SU-DHL-6 (cell line): ENCODE measurements at regions not wholly inside any gene's neighbourhood (a gene's known extent, or its start where the extent isn't known, plus 50 kb on each side); places are given as distances from the start of the nearest gene placed in this dataset.

Experiments
- H2AFZ ChIP-seq: fragments of 200-600 bp; sonication (generic); 2 replicates; pipeline ENCODE4 v1.6.1; 2014; ENCODE audit warnings: low read depth, mild to moderate bottlenecking, moderate library complexity, mixed read lengths, antibody characterized with exemption, low read length; ENCODE audit not compliant: severe bottlenecking
- H3F3A ChIP-seq: fragments of 200-600 bp; shearing (Covaris generic); 2 replicates; pipeline ENCODE4 v1.6.0; 2016; ENCODE audit warnings: antibody characterized with exemption, mild to moderate bottlenecking; ENCODE audit not compliant: insufficient read depth
- H3K27ac ChIP-seq: fragments of 200-600 bp; sonication (generic); 2 replicates; pipeline ENCODE4 v1.5.1; 2016; ENCODE audit warnings: low read depth, mild to moderate bottlenecking, low read length, moderate library complexity, mixed read lengths
- H3K27me3 ChIP-seq: fragments of 200-600 bp; sonication (generic), shearing (Covaris generic); 2 replicates; pipeline ENCODE4 v1.6.0; 2014; ENCODE audit warnings: mild to moderate bottlenecking, low read length
- H3K36me3 ChIP-seq: fragments of 200-600 bp; sonication (generic); 2 replicates; pipeline ENCODE4 v1.6.1; 2014; ENCODE audit warnings: mild to moderate bottlenecking, low read length, mixed read lengths
- H3K4me2 ChIP-seq: fragments of 300-600, 200-600 bp; shearing (Covaris generic), sonication (generic); 2 replicates; pipeline ENCODE4 v1.6.0; 2014; ENCODE audit warnings: low read length, low read depth, mild to moderate bottlenecking; ENCODE audit not compliant: poor library complexity, severe bottlenecking
- H3K4me3 ChIP-seq: fragments of 200-600 bp; sonication (generic); 2 replicates; pipeline ENCODE4 v1.5.1; 2014; ENCODE audit warnings: antibody characterized with exemption, low read length, mild to moderate bottlenecking, mixed read lengths; ENCODE audit not compliant: insufficient read depth, poor library complexity, severe bottlenecking
- H3K79me2 ChIP-seq: fragments of 200-600 bp; sonication (generic); 2 replicates; pipeline ENCODE4 v1.6.1; 2014; ENCODE audit warnings: mild to moderate bottlenecking, low read length, moderate library complexity; ENCODE audit not compliant: insufficient read depth
- H3K9ac ChIP-seq: fragments of 200-600 bp; sonication (generic); 2 replicates; pipeline ENCODE4 v1.7.0; 2014; ENCODE audit warnings: mild to moderate bottlenecking, low read length
- H3K9me2 ChIP-seq: fragments of 200-600 bp; sonication (generic); replicated peaks from 2 replicates; pipeline ENCODE4 v1.6.1; 2014; ENCODE audit warnings: low read length; ENCODE audit not compliant: insufficient read depth
- H3K9me3 ChIP-seq: fragments of 200-600 bp; sonication (generic); 2 replicates; pipeline ENCODE4 v1.6.1; 2014; ENCODE audit warnings: low read length, mixed read lengths; ENCODE audit not compliant: insufficient read depth
- H4K20me1 ChIP-seq: fragments of 200-600 bp; sonication (generic); 2 replicates; pipeline ENCODE4 v1.6.1; 2014; ENCODE audit warnings: low read depth, mild to moderate bottlenecking, antibody characterized with exemption, low read length, moderate library complexity, mixed read lengths
- EZH2phosphoT487 ChIP-seq: fragments of 200-600 bp; sonication (generic), shearing (Covaris generic); conservative IDR thresholded peaks from 2 replicates; pipeline ENCODE4 v1.6.1; 2018; ENCODE audit warnings: mild to moderate bottlenecking, antibody characterized with exemption, low read length, moderate library complexity, mixed read lengths
- TF ChIP-seq, protein P1 (sequence below): fragments of 200-600 bp; sonication (generic); IDR thresholded peaks from one replicate; pipeline ENCODE4 v1.5.1; 2017; ENCODE audit warnings: antibody characterized with exemption, mild to moderate bottlenecking, low read length, moderate library complexity; ENCODE audit not compliant: insufficient read depth, poor library complexity, severe bottlenecking

DNA sequence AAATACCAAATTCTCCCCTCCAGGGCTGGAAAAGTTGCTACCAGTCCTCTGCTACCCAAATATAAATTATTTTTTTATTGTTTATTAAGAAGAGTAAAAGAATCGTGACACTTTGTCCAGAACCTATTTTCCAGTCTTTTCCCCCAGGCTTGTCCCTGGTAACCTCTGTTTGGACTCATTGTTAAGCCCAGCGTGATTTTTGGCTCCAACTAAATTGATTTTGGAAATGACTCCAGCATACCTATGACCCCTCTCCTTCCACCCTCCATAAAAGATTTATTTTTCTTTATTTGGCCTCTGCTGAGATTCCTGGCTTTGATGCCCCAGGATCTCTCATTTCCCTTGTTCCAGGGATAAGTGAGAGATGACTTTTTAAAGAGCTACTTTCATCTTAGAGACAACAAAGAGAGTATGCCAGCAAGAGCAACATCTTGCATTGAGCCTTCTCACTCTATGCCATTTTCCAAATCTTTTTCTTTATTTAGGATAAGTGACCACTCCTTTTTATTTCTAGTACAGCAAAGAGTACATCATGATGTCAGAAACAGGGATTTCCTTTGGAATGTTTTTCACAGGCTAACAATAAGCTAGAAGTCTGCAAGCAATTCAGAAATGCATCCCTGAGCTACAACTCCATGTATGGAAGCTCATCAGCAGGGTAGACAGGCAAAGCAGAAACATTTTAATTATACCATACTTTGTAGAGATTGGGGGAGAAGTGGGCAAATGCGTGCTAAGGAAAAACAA lies 75.8 kb downstream of the DAD1 start:
- Histone ChIP-seq H3F3A (peaks cover 41% of the 10 kb centered on the region), H3K4me3 (no peak overlapping the region), H3K27ac (peak overlapping the region; percentile 49), H3K27me3 (no peaks in the 10 kb centered on the region), H3K9me3 (no peaks in the 10 kb centered on the region), H4K20me1 (no peaks in the 10 kb centered on the region), H3K4me2 (no peak overlapping the region), H3K36me3 (no peaks in the 10 kb centered on the region), H3K79me2 (no peaks in the 10 kb centered on the region), H3K9ac (peak overlapping the region; percentile 6; the same call in 1 of the 2 replicates), H2AFZ (no peak overlapping the region), H3K9me2 (no peaks in the 10 kb centered on the region)
- no peak for TF ChIP-seq EZH2phosphoT487
- TF ChIP-seq, protein P1, sequence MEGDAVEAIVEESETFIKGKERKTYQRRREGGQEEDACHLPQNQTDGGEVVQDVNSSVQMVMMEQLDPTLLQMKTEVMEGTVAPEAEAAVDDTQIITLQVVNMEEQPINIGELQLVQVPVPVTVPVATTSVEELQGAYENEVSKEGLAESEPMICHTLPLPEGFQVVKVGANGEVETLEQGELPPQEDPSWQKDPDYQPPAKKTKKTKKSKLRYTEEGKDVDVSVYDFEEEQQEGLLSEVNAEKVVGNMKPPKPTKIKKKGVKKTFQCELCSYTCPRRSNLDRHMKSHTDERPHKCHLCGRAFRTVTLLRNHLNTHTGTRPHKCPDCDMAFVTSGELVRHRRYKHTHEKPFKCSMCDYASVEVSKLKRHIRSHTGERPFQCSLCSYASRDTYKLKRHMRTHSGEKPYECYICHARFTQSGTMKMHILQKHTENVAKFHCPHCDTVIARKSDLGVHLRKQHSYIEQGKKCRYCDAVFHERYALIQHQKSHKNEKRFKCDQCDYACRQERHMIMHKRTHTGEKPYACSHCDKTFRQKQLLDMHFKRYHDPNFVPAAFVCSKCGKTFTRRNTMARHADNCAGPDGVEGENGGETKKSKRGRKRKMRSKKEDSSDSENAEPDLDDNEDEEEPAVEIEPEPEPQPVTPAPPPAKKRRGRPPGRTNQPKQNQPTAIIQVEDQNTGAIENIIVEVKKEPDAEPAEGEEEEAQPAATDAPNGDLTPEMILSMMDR, result no peak

DNA sequence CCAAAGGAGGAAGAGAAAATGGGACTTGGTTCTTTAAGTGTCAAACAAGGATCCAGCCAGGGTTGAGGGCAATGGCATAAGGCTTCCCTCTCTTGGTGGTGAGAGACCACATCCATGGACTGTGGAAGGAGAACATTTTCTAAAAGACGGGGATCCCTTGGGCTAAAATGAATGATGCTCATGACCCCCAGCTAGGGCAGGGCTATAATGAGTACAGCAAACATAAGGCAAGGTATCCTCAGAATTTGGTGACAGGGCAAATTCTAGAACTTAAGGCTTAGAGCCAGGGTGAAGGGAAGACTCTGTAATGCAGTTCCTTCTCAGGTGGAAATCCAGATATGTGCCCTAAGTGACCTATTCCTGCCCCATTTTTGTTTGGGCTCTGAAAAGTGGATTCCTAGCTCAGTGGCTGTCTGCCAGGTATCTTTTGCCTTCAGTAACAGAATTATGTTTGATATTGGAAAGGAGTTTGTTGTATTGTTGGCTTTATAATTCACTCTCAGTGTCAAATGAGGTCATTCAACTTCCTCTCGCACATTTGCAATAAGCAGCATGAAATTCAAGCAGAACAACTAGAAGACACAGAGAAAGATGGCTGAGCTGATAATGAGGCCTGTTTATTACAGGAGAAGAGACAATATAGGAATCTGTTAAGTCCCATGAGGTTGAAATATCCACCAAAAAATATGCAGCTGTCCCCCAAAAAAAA lies 76.8 kb downstream of the DAD1 start:
- H3K4me2 ChIP-seq, result no peak overlapping the region
- peak overlapping the region; percentile 49; the same call in 1 of the 2 replicates for H3K27ac ChIP-seq

DNA sequence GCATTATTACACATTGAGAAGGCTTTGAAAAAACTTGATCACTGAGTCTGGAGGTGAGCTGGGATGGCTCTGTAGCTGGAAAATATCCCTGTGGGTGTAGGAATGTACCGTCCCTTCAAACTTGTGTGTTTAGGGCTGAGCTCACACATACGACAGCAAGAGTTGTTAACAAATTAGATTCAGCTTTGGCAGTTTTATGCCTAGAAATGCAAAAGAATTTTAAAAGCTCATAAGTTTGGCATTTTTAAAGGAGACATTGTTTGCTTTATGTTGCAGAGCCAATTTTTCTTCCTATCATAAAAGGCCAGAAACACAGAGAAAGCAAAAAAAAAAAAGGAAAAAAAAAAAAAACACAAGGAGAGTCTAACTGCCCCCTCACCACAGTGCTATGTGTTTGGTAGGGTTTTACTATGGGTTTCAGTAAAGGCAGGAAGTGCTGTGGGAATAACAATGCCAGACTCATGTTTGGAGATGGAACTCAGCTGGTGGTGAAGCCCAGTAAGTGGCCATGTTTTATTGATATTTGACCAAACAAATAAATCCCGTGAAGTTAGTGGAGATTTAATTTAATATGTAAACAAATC lies 78.4 kb downstream of the DAD1 start:
- Histone ChIP-seq H3K9me2 (no peaks in the 10 kb centered on the region), H3K4me3 (no peak overlapping the region), H3K27ac (peak overlapping the region; percentile 82), H3K9me3 (no peaks in the 10 kb centered on the region), H3K36me3 (no peaks in the 10 kb centered on the region), H3K27me3 (no peaks in the 10 kb centered on the region), H4K20me1 (no peaks in the 10 kb centered on the region), H3K4me2 (no peak overlapping the region), H3K79me2 (no peaks in the 10 kb centered on the region), H3K9ac (0 out of 2 replicates have a peak overlapping the region, but pooled peaks have one; percentile 38), H2AFZ (no peak overlapping the region), H3F3A (peaks cover 24% of the 10 kb centered on the region; the same call in 1 of the 2 replicates)
- TF ChIP-seq, protein P1, result no peak
- no peak for TF ChIP-seq EZH2phosphoT487

More for the DNA sequence above, 76.8 kb downstream of the DAD1 start:
- Histone ChIP-seq H3K9me2 (no peaks in the 10 kb centered on the region), H2AFZ (no peak overlapping the region), H3K4me3 (no peak overlapping the region), H3K9me3 (no peaks in the 10 kb centered on the region), H3F3A (peaks cover 36% of the 10 kb centered on the region), H3K9ac (no peak overlapping the region), H4K20me1 (no peaks in the 10 kb centered on the region), H3K79me2 (no peaks in the 10 kb centered on the region), H3K36me3 (no peaks in the 10 kb centered on the region), H3K27me3 (no peaks in the 10 kb centered on the region)
- TF ChIP-seq, protein P1, result no peak
- no peak for TF ChIP-seq EZH2phosphoT487
